ENCODE measurements at regions not wholly inside any gene's neighbourhood (a gene's known extent, or its start where the extent isn't known, plus 50 kb on each side); places are given as distances from the start of the nearest gene placed in this dataset.

DNA sequence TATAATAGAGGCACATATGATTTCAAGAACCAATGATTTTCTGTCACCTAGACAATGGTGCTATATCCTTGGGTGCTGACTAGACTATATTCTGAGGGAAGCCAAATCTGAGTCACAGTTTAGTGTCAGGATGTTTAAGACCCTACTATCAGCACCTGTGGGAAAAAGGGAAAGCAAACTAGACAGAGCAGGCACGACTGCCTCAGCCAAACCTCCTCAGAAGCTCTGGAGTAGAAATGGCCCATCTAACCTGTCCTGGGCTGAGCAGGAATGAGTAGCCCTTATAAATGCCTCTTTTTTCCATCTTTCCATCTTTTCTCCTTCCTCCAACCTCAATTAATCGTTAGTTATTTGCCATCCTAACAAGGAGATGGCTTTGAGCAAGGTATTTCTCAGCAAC, 80.4 kb upstream of the TECRL start:
- Histone ChIP-seq H3K79me2 (ENCODE audit: low read length) (no peaks in the 10 kb centered on the region), H2AFZ (ENCODE audit: low read depth, low read length) (no peak overlapping the region), H3K4me1 (ENCODE audit: low read length) (no peaks in the 10 kb centered on the region), H3K27me3 (ENCODE audit: low read depth, low read length) (no peaks in the 10 kb centered on the region), H3K9ac (ENCODE audit: low read length) (no peak overlapping the region), H3K36me3 (replicated peaks; ENCODE audit: low read depth, low read length) (no peaks in the 10 kb centered on the region), H3K9me3 (ENCODE audit: insufficient read depth, low read length) (no peaks in the 10 kb centered on the region), H3K4me2 (ENCODE audit: low read length) (no peak overlapping the region), H3K27ac (ENCODE audit: low read length) (no peak overlapping the region), H4K20me1 (ENCODE audit: insufficient read depth, low read length) (no peaks in the 10 kb centered on the region), H3K4me3 (ENCODE audit: low read length) (no peak overlapping the region)
- TF ChIP-seq, protein P1, sequence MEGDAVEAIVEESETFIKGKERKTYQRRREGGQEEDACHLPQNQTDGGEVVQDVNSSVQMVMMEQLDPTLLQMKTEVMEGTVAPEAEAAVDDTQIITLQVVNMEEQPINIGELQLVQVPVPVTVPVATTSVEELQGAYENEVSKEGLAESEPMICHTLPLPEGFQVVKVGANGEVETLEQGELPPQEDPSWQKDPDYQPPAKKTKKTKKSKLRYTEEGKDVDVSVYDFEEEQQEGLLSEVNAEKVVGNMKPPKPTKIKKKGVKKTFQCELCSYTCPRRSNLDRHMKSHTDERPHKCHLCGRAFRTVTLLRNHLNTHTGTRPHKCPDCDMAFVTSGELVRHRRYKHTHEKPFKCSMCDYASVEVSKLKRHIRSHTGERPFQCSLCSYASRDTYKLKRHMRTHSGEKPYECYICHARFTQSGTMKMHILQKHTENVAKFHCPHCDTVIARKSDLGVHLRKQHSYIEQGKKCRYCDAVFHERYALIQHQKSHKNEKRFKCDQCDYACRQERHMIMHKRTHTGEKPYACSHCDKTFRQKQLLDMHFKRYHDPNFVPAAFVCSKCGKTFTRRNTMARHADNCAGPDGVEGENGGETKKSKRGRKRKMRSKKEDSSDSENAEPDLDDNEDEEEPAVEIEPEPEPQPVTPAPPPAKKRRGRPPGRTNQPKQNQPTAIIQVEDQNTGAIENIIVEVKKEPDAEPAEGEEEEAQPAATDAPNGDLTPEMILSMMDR (IDR thresholded peaks at IDR 0.05; ENCODE audit: low read depth, low read length), result no peak
- TF ChIP-seq EZH2phosphoT487 (IDR thresholded peaks at IDR 0.05; ENCODE audit: low read depth), result no peak

DNA sequence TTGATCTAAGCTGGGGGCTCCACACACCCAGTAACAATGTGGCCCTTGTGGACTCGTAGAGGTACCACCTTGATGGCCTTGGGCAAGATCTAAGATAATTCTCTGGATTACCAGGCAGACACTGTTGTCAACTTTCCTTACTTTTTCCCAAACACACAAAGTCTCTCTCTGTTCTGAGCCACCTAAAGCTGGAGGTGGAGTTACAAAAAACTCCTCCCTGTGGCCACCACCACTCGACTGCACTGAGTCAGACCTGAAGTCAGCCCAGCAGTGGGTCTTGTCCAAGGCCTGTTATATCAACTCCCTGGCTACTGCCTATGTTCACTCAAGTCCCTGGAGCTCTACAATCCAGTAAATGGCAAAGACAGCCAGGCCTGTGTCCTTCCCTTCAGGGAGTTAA, 70.1 kb upstream of the TECRL start:
- Histone ChIP-seq H2AFZ (ENCODE audit: low read depth, low read length) (no peak overlapping the region), H4K20me1 (ENCODE audit: insufficient read depth, low read length) (no peaks in the 10 kb centered on the region), H3K27ac (ENCODE audit: low read length) (no peak overlapping the region), H3K4me2 (ENCODE audit: low read length) (no peak overlapping the region), H3K9me3 (ENCODE audit: insufficient read depth, low read length) (no peaks in the 10 kb centered on the region), H3K79me2 (ENCODE audit: low read length) (no peaks in the 10 kb centered on the region), H3K27me3 (ENCODE audit: low read depth, low read length) (no peaks in the 10 kb centered on the region), H3K4me1 (ENCODE audit: low read length) (no peaks in the 10 kb centered on the region), H3K9ac (ENCODE audit: low read length) (no peak overlapping the region), H3K4me3 (ENCODE audit: low read length) (no peak overlapping the region), H3K36me3 (replicated peaks; ENCODE audit: low read depth, low read length) (no peaks in the 10 kb centered on the region)
- TF ChIP-seq EZH2phosphoT487 (IDR thresholded peaks at IDR 0.05; ENCODE audit: low read depth), result no peak
- TF ChIP-seq, protein P1 (IDR thresholded peaks at IDR 0.05; ENCODE audit: low read depth, low read length), result no peak

DNA sequence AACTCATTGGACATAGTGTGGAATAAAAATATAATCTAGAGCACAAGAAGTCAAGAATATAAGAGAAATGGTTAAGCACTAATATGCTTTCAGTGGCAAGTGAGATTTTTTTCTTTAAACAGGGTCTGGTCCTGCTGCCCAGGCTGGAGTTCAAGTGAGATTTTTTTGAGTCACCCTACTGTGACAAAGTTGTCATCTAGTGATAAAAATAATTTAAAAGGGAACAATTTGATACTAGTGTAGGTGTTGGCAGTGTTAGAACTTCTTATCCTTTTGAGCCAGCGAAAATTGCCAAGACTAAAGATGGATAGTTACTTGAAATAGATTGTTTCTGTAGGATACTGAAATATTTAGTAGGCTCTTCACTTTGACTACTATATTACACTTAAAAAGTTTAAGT, 67.9 kb upstream of the TECRL start:
- H3K27ac ChIP-seq (ENCODE audit: low read length), result no peak overlapping the region
- H3K9me3 ChIP-seq (ENCODE audit: insufficient read depth, low read length), result no peaks in the 10 kb centered on the region
- TF ChIP-seq EZH2phosphoT487 (IDR thresholded peaks at IDR 0.05; ENCODE audit: low read depth), result no peak
- TF ChIP-seq, protein P1 (IDR thresholded peaks at IDR 0.05; ENCODE audit: low read depth, low read length), result no peak
- no peak overlapping the region for H2AFZ ChIP-seq (ENCODE audit: low read depth, low read length)
- no peaks in the 10 kb centered on the region for H3K27me3 ChIP-seq (ENCODE audit: low read depth, low read length)
- no peak overlapping the region for H3K4me3 ChIP-seq (ENCODE audit: low read length)
- H4K20me1 ChIP-seq (ENCODE audit: insufficient read depth, low read length), result no peaks in the 10 kb centered on the region
- H3K9ac ChIP-seq (ENCODE audit: low read length), result no peak overlapping the region
- H3K79me2 ChIP-seq (ENCODE audit: low read length), result no peaks in the 10 kb centered on the region
- no peak overlapping the region for H3K4me2 ChIP-seq (ENCODE audit: low read length)
- no peaks in the 10 kb centered on the region for H3K36me3 ChIP-seq (replicated peaks; ENCODE audit: low read depth, low read length)
- no peaks in the 10 kb centered on the region for H3K4me1 ChIP-seq (ENCODE audit: low read length)

DNA sequence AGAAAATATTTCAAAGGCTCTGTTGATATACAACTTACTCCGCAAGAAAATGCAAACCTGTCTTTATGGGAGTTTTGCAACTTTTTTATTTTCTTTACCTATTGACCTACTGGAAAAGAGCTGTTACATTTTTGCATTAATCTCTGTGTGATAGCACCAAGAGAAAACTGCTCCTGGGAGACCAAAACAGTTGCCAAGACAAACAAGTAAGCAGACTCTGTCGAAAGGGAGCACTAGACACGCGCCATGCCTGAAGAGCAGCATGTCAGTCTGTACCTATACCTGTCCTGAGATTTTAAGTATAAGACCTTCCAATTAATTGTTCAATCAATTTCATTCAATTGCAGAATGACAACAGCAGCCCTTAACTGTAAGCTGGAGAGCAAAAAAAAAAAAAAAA, 56.0 kb upstream of the TECRL start:
- TF ChIP-seq, protein P1 (IDR thresholded peaks at IDR 0.05; ENCODE audit: low read depth, low read length), result no peak
- TF ChIP-seq EZH2phosphoT487 (IDR thresholded peaks at IDR 0.05; ENCODE audit: low read depth), result no peak
- H3K27me3 ChIP-seq (ENCODE audit: low read depth, low read length), result no peaks in the 10 kb centered on the region

More for the DNA sequence above, 56.0 kb upstream of the TECRL start:
- H3K9ac ChIP-seq (ENCODE audit: low read length), result no peak overlapping the region
- no peaks in the 10 kb centered on the region for H3K79me2 ChIP-seq (ENCODE audit: low read length)
- no peak overlapping the region for H2AFZ ChIP-seq (ENCODE audit: low read depth, low read length)
- H4K20me1 ChIP-seq (ENCODE audit: insufficient read depth, low read length), result no peaks in the 10 kb centered on the region
- H3K4me2 ChIP-seq (ENCODE audit: low read length), result no peak overlapping the region
- H3K9me3 ChIP-seq (ENCODE audit: insufficient read depth, low read length), result no peaks in the 10 kb centered on the region
- H3K4me3 ChIP-seq (ENCODE audit: low read length), result no peak overlapping the region
- H3K27ac ChIP-seq (ENCODE audit: low read length), result no peak overlapping the region
- H3K4me1 ChIP-seq (ENCODE audit: low read length), result no peaks in the 10 kb centered on the region
- H3K36me3 ChIP-seq (replicated peaks; ENCODE audit: low read depth, low read length), result no peaks in the 10 kb centered on the region
